ENCODE measurements at regions not wholly inside any gene's neighbourhood (a gene's known extent, or its start where the extent isn't known, plus 50 kb on each side); places are given as distances from the start of the nearest gene placed in this dataset.

- ATAC-seq (no peak), FAIRE-seq (no peak), DNase-seq (ENCODE audit: low spot score) (no peak)
- Histone ChIP-seq H3K36me3 (replicated peaks in 1 of 2; ENCODE audit: control insufficient read depth in 1 of 2, insufficient read depth in 2 of 2, low read length in 2 of 2) (no peaks in the 10 kb centered on the region), H3K9me3 (ENCODE audit: low read length) (peaks cover 12% of the 10 kb centered on the region; the same call in 1 of the 2 replicates), H3K4me1 (ENCODE audit: insufficient read depth, low read length) (no peaks in the 10 kb centered on the region), H3K27me3 (ENCODE audit: control insufficient read depth in 1 of 2, insufficient read depth in 2 of 2, low read length in 2 of 2) (peaks cover 5 to 26% of the 10 kb centered on the region in 2 experiments), H3K9ac (ENCODE audit: insufficient read depth, low read depth, low read length) (no peak overlapping the region), H3K4me3 (replicated peaks in 1 of 3; ENCODE audit: insufficient read depth in 1 of 3, low read depth in 2 of 3, low read length in 3 of 3) (no peak overlapping the region), H4K20me1 (ENCODE audit: insufficient read depth, low read length) (no peaks in the 10 kb centered on the region), H3K4me2 (ENCODE audit: low read depth, low read length) (no peak overlapping the region), H3K79me2 (ENCODE audit: insufficient read depth, low read length) (no peaks in the 10 kb centered on the region), H3K27ac (ENCODE audit: extremely low read length, insufficient read depth, low read length) (no peak overlapping the region), H2AFZ (ENCODE audit: low read length) (no peak overlapping the region)
- no TSS peak for BruUV-seq (replicated peaks)
- 22% methylated on average over 13 of the region's 13 CpGs for whole genome bisulfite sequencing (ENCODE audit: low lambda C conversion rate)
- no peak for TF ChIP-seq HNF4G (IDR thresholded peaks at IDR 0.05; ENCODE audit: borderline replicate concordance, low read depth, low read length)
- no peak for TF ChIP-seq HNF4G (CRISPR knock-in tag; IDR thresholded peaks at IDR 0.05; ENCODE audit: borderline replicate concordance, low read depth)
- TF ChIP-seq ZBTB10 (CRISPR knock-in tag; IDR thresholded peaks at IDR 0.05; ENCODE audit: borderline replicate concordance): no peak
- TF ChIP-seq PAXIP1 (CRISPR knock-in tag; conservative IDR thresholded peaks at IDR 0.05): no peak
- TF ChIP-seq IKZF4 (CRISPR knock-in tag; IDR thresholded peaks at IDR 0.05; ENCODE audit: borderline replicate concordance, low read depth, not compliant biosample characterization): no peak
- TF ChIP-seq ZNF703 (CRISPR knock-in tag; IDR thresholded peaks at IDR 0.05; ENCODE audit: borderline replicate concordance): no peak
- TF ChIP-seq ZFP37 (CRISPR knock-in tag; IDR thresholded peaks at IDR 0.05; ENCODE audit: borderline replicate concordance): no peak
- TF ChIP-seq ZNF740 (CRISPR knock-in tag; IDR thresholded peaks at IDR 0.05): no peak
- ChIA-PET CTCF (ENCODE audit: low intra/inter-chr PET ratio, low total read pairs) (no interaction called here), POLR2A (no interaction called here)
- in situ Hi-C loops (cut with HindIII; ENCODE audit: extremely low pct_ligation_motif_present, low pct_unique_long_range_greater_than_20kb): no loop called here
- intact Hi-C loops (cut with micrococcal nuclease; ENCODE audit: unreplicated experiment): no loop called here
Observed at GRCh38 chr22:49607821-49608220, 219.9 kb downstream of the BRD1 start.

All from HepG2 (cell line).